ENCODE measurements at regions not wholly inside any gene's neighbourhood (a gene's known extent, or its start where the extent isn't known, plus 50 kb on each side); places are given as distances from the start of the nearest gene placed in this dataset.
"Not testable (repeated sequence)": the region's sequence is repeated elsewhere in the genome, so short reads cannot be mapped to it uniquely, and the experiment has no call there.

DNA sequence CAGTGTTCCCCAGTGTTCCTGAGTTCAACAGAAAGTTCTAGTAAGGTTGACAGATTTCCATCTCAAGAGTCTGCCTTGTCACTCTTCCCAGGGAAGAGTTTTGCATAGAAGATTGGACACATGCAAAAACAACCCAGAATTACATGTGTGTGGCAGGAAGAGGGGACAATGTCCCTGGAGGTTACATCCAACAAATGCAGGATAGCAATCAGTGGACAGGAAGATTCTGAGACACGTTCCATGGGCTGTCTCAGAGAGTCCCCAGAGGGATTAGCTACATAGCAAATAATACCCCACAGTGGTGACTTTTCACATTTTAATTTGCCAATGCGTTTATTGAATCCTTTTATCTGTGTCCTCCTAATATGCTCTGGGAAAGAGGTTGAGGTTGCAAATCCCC, 321.1 kb upstream of the SPATA31A3 start:
- TF ChIP-seq POLR2A (IDR thresholded peaks at IDR 0.05): not testable (repeated sequence)
- TF ChIP-seq, protein P1, sequence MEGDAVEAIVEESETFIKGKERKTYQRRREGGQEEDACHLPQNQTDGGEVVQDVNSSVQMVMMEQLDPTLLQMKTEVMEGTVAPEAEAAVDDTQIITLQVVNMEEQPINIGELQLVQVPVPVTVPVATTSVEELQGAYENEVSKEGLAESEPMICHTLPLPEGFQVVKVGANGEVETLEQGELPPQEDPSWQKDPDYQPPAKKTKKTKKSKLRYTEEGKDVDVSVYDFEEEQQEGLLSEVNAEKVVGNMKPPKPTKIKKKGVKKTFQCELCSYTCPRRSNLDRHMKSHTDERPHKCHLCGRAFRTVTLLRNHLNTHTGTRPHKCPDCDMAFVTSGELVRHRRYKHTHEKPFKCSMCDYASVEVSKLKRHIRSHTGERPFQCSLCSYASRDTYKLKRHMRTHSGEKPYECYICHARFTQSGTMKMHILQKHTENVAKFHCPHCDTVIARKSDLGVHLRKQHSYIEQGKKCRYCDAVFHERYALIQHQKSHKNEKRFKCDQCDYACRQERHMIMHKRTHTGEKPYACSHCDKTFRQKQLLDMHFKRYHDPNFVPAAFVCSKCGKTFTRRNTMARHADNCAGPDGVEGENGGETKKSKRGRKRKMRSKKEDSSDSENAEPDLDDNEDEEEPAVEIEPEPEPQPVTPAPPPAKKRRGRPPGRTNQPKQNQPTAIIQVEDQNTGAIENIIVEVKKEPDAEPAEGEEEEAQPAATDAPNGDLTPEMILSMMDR (IDR thresholded peaks at IDR 0.05): not testable (repeated sequence)
